Pulmonary artery endothelial cell (primary cell): ENCODE measurements at regions not wholly inside any gene's neighbourhood (a gene's known extent, or its start where the extent isn't known, plus 50 kb on each side); places are given as distances from the start of the nearest gene placed in this dataset.
"Not testable (repeated sequence)": the region's sequence is repeated elsewhere in the genome, so short reads cannot be mapped to it uniquely, and the experiment has no call there.

Source experiments
- DNase-seq: peaks from one replicate; pipeline ENCODE4 v3.0.0-alpha.2; 2011; ENCODE audit warnings: low read depth, low spot score

DNA sequence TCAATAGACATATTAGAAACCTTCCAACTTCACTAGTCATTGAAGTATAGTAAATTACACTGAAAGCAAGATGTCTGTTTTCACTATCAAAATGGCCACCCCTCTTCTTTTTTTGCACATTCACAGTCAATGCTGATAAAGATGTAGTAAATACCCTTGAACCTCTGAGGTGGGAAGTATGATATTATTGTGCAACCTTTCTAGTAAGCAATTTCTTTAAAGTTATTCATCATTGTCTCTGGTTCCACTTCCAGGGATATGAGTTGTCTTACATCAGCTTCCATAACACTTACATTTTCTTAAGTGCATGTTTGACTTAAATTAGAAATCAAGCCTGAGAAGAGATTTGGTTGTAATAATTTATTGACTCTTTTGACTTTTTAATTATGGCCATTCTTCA lies 453.9 kb upstream of the MGAT4C start:
- no peak for DNase-seq

GRCh38 chr12:86709017-86709416 lies 452.8 kb upstream of the MGAT4C start:
- DNase-seq: not testable (repeated sequence)

DNA sequence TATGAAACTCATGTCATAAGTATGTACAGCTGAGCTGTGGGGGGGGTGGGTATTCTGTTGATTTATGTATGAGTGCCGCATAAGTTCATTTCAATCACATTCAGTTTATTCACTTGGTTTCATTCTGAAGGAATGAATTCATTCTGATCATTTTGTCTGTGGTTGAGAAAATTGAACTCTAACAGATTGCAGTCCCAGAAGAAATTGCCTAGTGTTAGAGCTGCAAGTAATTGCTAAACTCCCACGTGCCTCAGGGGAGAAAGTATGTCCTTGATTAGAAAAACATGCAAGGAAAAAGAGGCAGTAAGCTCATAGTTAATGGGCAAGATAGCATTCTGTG lies 442.4 kb upstream of the MGAT4C start:
- no peak for DNase-seq

- no peak for DNase-seq
These were observed 441.9 kb upstream of the MGAT4C start for GRCh38 chr12:86697916-86698640.

DNA sequence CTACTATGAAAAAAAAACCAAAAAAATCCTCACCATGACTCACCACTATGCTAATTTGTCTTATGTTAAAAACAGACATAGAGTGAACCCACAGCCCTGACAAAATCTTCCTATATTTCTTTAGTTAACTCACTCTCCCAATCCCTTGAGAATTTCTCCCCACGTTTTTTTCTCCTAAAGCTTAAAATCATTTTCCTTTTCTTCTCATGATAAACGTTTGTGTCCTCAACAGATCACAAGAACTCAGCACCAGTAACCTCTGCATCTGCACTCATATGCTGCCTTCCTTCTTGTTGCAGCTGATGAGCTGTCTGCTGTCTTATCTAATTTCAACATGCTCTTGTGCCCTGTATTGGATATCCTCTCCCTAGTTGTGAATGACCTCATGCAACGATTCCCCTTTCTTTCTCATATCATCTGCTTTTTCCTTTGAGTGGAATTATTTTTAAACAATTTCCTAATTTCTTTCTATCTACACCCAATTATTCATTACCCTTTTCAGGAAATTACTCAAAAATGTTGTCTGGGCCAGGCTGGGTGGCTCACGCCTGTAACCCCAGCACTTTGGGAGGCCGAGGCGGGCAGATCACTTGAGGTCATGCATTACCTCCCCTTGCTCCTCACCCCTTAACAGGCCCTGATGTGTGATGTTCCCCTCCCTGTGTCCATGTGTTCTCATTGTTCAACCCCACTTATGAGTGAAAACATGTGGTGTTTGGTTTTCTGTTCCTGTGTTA lies 427.5 kb upstream of the MGAT4C start:
- no peak for DNase-seq

GRCh38 chr12:86681060-86681459 lies 424.9 kb upstream of the MGAT4C start:
- no peak for DNase-seq

GRCh38 chr12:86675197-86675596 lies 419.0 kb upstream of the MGAT4C start:
- DNase-seq: no peak

GRCh38 chr12:86670986-86671385 lies 414.8 kb upstream of the MGAT4C start:
- no peak for DNase-seq

- no peak for DNase-seq
These were observed 412.8 kb upstream of the MGAT4C start for GRCh38 chr12:86669010-86669409.

- no peak for DNase-seq
These were observed 410.1 kb upstream of the MGAT4C start for GRCh38 chr12:86666316-86666715.

GRCh38 chr12:86663716-86664115 lies 407.5 kb upstream of the MGAT4C start:
- DNase-seq: no peak

GRCh38 chr12:86663173-86663572 lies 407.0 kb upstream of the MGAT4C start:
- no peak for DNase-seq

GRCh38 chr12:86662464-86662863 lies 406.3 kb upstream of the MGAT4C start:
- DNase-seq: no peak

DNA sequence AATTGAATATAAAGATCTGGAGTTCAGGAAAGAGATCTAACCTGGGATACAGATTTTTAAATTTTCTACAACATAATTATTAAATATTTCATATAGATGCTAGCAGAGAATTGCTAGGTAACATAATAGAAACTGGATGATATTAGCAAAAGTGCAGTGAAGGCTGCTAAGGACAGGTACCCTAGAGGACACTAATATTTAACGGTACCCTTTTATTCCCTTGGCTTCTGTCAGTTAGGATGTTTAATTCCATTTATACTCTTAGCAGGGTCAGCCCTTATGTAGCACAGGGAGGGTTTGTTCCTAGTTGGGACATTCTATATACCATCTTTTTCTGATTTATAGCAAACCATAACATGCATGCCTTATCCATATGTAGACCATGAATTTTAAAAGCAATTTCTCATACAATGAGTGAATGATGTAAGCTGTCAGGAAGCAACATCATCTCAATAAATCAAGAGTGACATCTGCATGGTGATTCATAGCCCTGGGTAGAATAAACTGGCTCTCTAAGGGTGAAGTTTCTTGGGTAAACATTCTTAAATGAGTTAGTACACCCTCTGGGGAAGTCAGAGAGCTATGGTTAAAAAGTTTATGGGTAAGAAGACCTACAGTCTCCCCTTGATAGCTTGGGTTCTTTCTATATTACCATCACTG lies 404.4 kb upstream of the MGAT4C start:
- no peak for DNase-seq

DNA sequence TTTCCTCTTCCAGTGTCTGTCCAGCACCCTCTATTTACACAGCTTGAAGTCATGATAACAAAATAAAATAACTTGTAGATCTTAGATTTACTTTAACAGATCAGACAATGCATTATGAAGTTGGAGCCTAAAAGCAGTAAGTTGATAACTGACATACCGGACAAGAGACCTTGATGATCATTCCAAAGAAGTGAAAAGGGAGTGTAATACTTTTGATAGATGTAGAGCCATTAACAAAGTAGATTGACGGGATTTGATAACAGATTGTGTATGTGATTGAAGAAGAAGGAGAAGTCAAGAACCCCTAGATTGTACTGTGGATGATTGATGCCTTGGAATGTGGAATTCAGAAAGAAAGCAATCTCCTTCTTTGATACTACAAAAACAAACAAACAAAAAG lies 403.8 kb upstream of the MGAT4C start:
- no peak for DNase-seq

DNA sequence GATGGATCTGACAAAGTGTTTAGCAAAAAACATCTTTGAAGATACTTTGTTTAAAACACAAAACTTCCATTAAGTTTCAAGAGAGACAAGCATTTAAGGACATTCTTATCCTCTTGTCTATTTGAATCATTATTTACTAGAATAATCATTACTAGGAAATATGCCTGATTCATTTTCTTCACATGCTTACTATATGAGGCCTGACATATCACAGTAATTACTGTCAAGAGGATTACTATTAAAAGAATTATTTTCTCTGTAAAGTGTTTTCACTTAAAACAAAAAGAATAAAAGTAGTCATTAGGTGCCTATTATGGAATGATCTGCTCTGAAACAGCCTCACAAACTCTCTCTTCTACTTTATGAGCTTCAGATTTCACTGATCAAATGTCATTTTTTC lies 402.1 kb upstream of the MGAT4C start:
- DNase-seq: no peak

- no peak for DNase-seq
These were observed 391.6 kb upstream of the MGAT4C start for GRCh38 chr12:86647800-86648199.

DNA sequence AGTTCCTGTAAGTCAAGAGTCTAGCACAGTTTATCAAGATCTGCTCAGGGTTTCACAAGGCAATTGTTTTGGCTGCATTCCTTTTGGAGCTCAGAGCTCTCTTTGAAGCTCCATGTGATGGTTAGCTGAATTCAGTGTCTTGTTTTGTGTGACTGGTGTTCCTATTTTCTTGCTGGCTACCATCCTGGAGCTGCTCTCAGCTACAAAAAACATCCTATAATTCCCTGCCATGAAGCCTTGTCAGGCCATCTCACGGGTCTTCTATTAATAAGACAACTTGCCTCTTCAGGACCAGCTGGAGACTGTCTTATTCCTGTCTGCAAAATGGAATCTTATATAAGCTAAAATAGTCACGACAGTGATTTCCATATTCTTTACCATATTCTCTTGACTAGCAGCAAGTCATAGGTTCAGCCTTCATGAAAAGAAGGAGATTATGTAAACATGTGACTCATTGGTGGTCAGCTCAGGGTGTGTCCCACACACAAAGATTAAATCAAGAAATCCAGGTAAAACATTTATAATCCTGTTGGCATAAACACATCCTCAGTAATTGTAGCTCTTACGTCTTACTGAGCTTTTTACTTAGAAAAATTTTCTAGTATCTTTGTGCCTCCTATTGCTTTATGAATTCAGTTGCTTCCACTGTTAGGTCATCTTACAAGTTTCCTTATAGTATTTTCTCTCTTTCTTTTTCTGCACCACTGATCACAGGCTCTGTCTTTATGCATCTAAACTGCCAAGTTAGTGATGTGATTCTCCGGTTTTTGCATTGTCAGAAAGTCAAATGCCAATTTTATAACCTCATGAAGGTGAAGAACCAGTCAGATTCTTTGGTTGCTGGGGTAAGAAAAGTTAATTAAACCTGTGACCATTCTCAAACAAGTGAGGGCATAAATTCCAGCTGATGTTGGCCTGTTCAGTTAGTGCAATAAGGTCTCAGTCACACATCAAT lies 378.5 kb upstream of the MGAT4C start:
- DNase-seq: no peak

DNA sequence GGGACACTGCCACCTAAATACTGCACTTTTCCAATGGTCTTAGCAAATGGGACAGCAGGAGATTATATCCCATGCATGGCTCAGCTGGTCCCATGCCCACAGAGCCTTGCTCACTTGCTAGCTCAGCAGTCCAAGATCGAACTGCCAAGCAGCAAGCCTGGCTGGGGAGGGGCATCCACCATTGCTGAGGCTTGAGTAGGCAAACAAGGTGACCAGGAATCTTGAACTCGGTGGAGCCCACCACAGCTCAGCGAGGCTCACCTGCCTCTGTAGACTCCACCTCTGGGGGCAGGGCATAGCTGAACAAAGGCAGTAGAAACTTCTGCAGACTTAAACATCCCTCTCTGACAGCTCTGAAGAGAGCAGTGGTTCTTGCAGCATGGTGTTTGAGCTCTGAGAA lies 370.8 kb upstream of the MGAT4C start:
- DNase-seq: no peak

DNA sequence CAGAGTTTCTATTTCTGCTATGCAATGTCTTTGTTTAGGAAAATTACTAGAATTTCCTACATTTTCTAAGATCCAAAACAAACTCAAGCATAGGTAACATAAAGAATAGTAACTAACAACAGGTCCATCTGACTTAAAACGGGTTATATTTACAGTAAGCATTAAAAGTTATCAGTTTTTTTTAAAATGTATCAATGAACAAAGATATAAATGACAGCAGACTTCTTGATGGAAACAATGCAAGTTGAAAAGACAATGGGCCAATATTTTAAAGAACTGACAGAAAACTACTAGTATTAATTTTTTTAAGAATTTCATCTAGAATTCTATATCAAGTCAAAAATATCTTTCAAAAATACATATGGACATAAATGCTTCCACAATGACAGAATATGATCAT lies 367.1 kb upstream of the MGAT4C start:
- no peak for DNase-seq

DNA sequence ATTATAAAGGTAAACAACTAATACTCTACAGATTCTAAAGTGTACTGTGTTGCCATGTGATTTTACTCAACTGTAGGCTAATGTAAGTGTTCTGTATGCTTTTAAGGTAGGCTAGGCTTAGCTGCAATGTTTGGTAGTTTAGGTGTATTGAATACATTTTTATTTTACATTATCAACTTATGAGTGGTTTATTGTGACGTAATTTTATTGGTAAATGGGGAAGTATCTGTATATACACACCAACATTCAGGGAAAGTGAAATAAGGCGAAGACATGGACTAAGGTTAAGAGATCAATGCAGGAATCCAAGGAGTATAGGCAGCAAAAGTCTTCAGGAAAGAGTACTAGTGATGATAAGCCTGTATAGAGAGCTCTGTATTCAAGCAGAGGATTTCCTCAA lies 365.8 kb upstream of the MGAT4C start:
- no peak for DNase-seq

- no peak for DNase-seq
These were observed 357.1 kb upstream of the MGAT4C start for GRCh38 chr12:86613311-86613710.
